ENCODE measurements at regions not wholly inside any gene's neighbourhood (a gene's known extent, or its start where the extent isn't known, plus 50 kb on each side); places are given as distances from the start of the nearest gene placed in this dataset.

DNA sequence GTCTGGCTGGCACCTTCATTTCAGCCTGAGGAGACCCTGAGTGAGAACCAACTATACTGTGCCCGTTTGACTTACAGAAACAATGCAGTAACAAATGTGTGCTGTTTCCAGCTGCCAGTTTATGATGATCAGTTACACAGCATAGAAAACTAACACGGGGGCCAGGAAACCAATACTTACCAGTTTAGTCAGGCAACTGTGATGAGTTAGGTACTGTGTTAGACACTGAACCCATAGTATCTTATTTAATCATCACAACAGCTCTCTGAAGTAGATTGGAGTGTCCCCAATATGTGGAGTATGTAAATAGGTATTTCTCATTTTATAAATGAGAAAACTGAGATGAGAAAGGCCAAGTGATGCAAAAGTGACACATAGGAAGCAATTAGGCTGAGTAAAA is 620.9 kb upstream of the KLF12 start:
- TF ChIP-seq, protein P1, sequence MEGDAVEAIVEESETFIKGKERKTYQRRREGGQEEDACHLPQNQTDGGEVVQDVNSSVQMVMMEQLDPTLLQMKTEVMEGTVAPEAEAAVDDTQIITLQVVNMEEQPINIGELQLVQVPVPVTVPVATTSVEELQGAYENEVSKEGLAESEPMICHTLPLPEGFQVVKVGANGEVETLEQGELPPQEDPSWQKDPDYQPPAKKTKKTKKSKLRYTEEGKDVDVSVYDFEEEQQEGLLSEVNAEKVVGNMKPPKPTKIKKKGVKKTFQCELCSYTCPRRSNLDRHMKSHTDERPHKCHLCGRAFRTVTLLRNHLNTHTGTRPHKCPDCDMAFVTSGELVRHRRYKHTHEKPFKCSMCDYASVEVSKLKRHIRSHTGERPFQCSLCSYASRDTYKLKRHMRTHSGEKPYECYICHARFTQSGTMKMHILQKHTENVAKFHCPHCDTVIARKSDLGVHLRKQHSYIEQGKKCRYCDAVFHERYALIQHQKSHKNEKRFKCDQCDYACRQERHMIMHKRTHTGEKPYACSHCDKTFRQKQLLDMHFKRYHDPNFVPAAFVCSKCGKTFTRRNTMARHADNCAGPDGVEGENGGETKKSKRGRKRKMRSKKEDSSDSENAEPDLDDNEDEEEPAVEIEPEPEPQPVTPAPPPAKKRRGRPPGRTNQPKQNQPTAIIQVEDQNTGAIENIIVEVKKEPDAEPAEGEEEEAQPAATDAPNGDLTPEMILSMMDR (conservative IDR thresholded peaks at IDR 0.05 in 1 of 2, IDR thresholded peaks at IDR 0.05 in 1 of 2; ENCODE audit: low read depth in 1 of 2, low read length in 2 of 2): no peak
- no peak for TF ChIP-seq EZH2 (IDR thresholded peaks at IDR 0.05; ENCODE audit: low read length, missing control alignments)

Data from fibroblast of lung (primary cell).